GM23248 (cell line): ENCODE measurements at regions not wholly inside any gene's neighbourhood (a gene's known extent, or its start where the extent isn't known, plus 50 kb on each side); places are given as distances from the start of the nearest gene placed in this dataset.

Experiments used
- EZH2 ChIP-seq: fragments of 200-600 bp; sonication (generic); IDR thresholded peaks from 2 replicates; pipeline ENCODE4 v1.6.1; 2018; ENCODE audit warnings: antibody characterized with exemption, mild to moderate bottlenecking; ENCODE audit not compliant: insufficient read depth, poor library complexity, severe bottlenecking
- EZH2phosphoT487 ChIP-seq: fragments of 200-600 bp; sonication (generic); IDR thresholded peaks from 2 replicates; pipeline ENCODE4 v1.6.1; 2018; ENCODE audit warnings: antibody characterized with exemption, moderate library complexity, mild to moderate bottlenecking, low read depth; ENCODE audit not compliant: insufficient read depth

- TF ChIP-seq EZH2phosphoT487 (no peak), EZH2 (no peak)
Measured at GRCh38 chr7:9842301-9842700, 1131.4 kb upstream of the PHF14 start.
